Caki2 (cell line): ENCODE measurements at regions not wholly inside any gene's neighbourhood (a gene's known extent, or its start where the extent isn't known, plus 50 kb on each side); places are given as distances from the start of the nearest gene placed in this dataset.

ENCODE experiments used
- DNase-seq: peaks from one replicate; pipeline ENCODE4 v3.0.0-alpha.2; 2015; ENCODE audit warnings: low read depth
- in situ Hi-C: cut with HindIII; loops from 2 replicates; pipeline ENCODE4 v1.10.0; 2016; ENCODE audit warnings: low sequenced_read_pairs, low pct_unique_long_range_greater_than_20kb, mixed read lengths

- no peak for DNase-seq
- in situ Hi-C loops: no loop called here
Measured at GRCh38 chr3:105174017-105174615, 192.6 kb upstream of the ALCAM start.

- in situ Hi-C loops: no loop called here
- no peak for DNase-seq
Measured at GRCh38 chr3:105177576-105177975, 189.1 kb upstream of the ALCAM start.

DNA sequence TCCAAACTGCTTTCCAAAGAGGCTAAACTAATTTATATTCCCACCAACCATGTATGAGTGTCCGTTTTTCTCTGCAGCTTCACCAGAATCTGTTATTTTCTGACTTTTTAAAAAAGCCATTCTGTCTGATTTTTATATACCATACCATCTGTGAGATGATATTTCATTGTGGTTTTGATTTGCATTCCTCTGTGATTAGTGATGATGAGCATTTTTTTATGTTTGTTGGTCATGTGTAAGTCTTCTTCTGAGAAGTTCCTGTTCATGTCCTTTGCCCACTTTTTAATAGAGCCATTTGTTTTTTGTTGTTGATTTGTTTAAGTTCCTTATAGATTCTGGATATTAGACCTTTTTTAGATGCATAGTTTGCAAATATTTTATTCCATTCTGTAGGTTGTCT is 179.4 kb upstream of the ALCAM start:
- in situ Hi-C loops: no loop called here

DNA sequence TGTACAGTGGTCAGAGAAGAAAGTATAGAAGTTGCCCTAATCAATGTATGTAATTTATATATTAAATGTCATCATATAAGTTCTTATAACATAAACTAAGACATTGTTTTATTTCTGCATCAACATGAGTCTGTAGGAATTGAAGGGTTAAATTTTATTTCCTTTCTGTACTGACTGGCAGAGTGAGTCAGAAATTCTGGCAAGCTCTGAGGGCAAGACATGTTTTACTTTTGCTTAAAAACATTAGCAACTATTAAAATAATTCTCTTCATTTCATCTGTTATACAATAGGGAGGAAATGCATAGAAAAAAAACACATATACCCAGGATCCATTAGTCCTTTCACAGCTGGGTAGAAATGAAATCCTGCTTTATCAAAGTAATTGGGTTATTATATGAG is 171.4 kb upstream of the ALCAM start:
- no peak for DNase-seq
- in situ Hi-C loops: no loop called here

More for the DNA sequence above, 179.4 kb upstream of the ALCAM start:
- DNase-seq: no peak

GRCh38 chr3:105197863-105198262 is 168.8 kb upstream of the ALCAM start:
- DNase-seq: no peak
- in situ Hi-C loops: no loop called here

GRCh38 chr3:105199217-105199616 is 167.5 kb upstream of the ALCAM start:
- DNase-seq: no peak
- in situ Hi-C loops: no loop called here

- no peak for DNase-seq
- in situ Hi-C loops: no loop called here
Measured at GRCh38 chr3:105210141-105210540, 156.6 kb upstream of the ALCAM start.

- in situ Hi-C loops: no loop called here
- DNase-seq: no peak
Measured at GRCh38 chr3:105214590-105214989, 152.1 kb upstream of the ALCAM start.

DNA sequence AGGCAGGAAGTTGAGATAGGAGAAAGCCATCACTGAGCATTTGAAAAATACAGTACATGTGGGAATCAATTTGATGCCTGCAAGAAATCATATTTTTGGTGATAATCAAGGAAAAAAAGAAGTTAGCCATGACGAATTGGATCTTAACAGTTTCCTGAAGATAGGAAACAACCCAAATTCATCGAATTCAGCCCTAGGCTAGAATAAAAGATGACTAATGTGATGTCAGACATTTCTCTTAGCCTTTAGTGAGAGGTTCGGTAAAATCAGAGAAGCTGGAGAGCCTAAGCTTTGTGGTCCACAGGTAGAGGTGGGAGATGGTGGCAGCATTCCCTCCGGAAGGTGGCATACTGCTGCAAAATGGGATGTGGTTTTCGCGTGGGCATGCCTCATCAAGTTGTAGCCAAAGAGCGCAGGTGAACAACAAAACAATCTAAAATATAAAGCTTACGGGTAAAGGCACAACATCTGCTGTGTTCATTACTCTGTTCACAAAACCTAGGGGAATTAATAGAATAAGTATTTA is 144.1 kb upstream of the ALCAM start:
- in situ Hi-C loops: no loop called here
- DNase-seq: no peak

DNA sequence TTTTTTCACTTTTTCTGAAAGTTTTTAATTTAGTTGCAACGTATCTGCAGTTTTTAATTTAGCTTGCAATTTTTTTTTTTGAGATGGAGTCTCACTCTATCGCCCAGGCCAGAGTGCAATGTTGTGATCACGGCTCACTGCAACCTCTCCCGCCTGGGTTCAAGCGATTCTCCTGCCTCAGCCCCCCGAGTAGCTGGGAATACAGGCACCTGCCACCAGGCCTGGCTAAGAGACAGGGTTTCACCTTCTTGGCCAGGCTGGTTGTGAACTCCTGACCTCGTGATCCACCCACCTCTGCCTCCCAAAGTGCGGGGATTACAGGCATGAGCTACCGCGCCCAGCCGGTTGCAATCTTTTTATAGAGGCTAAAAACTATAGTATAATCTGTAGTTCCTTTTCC is 142.9 kb upstream of the ALCAM start:
- in situ Hi-C loops: no loop called here
- DNase-seq: no peak

GRCh38 chr3:105228696-105229095 is 138.0 kb upstream of the ALCAM start:
- in situ Hi-C loops: no loop called here
- DNase-seq: no peak

DNA sequence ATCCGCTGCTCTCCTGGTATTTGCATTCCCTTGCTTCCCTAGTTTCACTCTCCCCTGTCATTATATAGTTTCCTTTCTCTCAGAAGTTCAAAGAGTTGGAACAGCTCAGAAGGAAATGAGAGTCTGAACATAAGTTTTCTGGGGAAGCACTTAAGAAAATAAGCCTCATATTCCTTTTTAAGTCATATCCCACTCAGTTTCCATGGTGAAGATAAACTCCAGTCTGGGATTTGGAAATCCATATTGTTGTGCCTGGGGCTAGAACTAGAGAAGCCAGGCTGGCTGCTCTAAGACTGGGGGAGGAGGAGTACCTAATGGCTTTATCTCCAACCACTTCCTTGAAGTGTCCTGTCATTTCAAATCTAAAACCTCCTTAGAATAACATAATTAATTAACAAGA is 134.2 kb upstream of the ALCAM start:
- no peak for DNase-seq
- in situ Hi-C loops: no loop called here

DNA sequence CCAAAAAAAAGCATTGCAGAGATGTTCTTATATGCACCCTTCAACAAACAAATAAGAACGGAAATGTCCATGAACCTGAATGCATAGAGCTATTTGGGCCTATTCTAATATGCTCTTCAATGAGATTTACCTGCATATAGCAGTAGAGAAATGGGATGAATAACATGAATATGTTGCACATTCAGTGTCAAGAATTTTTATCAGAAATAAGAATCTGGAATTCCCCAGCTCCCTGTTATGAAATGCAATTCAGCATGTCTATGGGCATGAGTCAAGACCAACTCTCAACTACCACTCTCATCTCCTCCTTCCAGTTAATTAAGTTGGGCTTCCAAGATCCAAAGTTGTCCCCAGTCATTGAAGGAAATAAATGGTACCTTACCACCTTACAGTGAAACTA is 133.7 kb upstream of the ALCAM start:
- in situ Hi-C loops: no loop called here
- DNase-seq: no peak

DNA sequence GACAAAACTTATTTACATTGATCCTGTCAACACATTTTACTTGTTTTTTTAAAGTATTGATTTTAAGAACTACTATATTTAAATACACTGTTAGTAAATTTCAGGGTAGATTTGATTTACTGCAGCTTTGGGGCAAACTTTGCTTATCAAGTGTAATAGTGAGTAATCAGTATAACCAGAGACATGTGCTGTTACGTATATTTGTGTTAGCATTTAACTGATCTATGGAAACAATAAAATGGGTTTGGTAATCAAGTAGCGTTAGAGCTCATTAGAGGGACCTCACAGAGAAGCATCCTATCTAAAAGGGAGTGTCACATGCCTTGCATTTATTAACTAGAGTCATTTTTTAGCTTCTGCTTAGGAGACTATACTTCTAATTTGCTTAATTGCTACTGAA is 131.5 kb upstream of the ALCAM start:
- in situ Hi-C loops: no loop called here
- no peak for DNase-seq

GRCh38 chr3:105235785-105236184 is 130.9 kb upstream of the ALCAM start:
- in situ Hi-C loops: no loop called here
- DNase-seq: no peak

DNA sequence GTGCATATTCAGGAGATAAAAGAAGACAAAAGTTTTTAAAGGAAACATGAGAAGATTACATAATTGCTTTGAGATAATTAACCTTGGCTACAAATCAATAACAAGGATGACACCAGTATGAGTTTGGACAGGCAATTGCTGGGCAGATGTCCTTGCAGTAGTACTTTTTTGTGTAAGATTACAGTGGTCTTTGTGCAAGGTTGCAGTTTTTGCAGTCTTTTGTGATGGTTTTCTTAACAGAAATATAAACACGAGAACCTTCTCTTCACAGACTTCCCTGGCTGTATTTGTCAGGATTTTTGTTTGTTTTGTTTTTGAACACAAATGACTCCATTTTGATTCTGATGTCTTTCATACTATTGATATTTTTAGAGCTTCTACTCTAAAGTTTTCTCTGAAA is 128.3 kb upstream of the ALCAM start:
- no peak for DNase-seq
- in situ Hi-C loops: no loop called here

DNA sequence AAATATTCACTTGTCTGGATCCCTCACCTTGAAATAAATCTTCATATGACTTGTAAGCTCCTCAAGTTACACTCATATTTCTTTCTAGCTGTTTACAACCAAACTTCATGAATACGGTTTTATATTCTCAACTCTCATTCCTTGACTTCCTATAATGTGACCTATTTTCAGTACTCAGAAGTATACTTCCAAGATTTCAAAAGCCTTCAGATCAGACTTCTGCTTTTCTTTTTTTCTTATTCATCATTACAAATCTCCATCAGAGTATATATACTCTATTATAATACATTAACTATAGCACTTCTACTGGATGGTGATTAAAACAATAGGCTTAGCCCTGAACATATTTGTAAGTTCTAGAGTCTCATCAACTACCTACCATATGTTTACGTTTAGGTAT is 123.6 kb upstream of the ALCAM start:
- in situ Hi-C loops: no loop called here
- no peak for DNase-seq

GRCh38 chr3:105246536-105246935 is 120.2 kb upstream of the ALCAM start:
- DNase-seq: no peak
- in situ Hi-C loops: no loop called here

DNA sequence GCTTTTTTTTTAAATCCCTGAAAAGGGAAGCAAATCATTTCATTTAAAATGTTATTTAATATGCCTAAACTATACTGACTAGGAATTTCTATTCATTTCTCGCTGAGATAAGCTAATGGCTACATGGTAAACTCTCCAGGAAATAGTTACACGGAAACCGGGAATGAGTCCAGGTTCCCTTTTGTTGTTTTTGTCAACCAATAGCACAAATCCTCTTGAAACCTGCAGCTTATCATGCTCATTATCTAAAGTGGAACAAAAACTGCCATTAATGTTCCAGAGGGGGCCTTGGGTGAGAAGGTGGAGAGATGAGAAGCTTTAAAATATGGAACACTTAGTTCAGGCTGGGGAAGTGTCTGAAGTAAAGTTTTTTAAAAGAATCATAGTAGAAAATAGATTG is 113.5 kb upstream of the ALCAM start:
- no peak for DNase-seq
- in situ Hi-C loops: no loop called here

GRCh38 chr3:105254154-105254553 is 112.6 kb upstream of the ALCAM start:
- in situ Hi-C loops: no loop called here
- no peak for DNase-seq

DNA sequence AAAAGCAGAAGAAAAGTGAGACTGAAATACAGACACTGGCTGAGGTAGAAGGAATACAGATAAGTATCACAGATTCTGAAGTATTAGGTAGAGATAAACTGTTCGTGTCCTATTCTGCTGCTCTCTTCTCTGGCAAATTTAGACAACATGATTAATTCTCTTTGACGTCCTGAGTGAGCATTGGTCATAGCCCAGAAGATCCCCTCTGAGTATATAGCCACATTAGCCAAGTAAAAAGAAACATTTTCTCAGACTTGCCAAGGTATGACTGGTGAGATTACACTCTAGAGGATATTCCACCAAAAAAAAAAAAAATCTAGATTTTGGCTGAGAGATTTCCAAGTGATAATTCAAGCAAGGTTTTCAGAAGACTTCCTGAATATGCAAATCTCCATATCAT is 111.4 kb upstream of the ALCAM start:
- in situ Hi-C loops: no loop called here
- DNase-seq: no peak
